Esophagus muscularis mucosa (tissue), 4 donors: ENCODE measurements at regions not wholly inside any gene's neighbourhood (a gene's known extent, or its start where the extent isn't known, plus 50 kb on each side); places are given as distances from the start of the nearest gene placed in this dataset.

Source experiments
- DNase-seq: peaks from one replicate; pipeline ENCODE4 v3.0.0-alpha.2; 2017; ENCODE audit errors: extremely low spot score
- H3K27ac ChIP-seq, 4 donors: fragments of 200-600 bp; sonication (generic); replicated peaks in 1 of 4; 1 replicate in 3 of 4; 2 replicates in 1 of 4; pipeline ENCODE4 v1.5.1; 2016 to 2019; ENCODE audit warnings: mild to moderate bottlenecking in 1 of 4
- H3K27me3 ChIP-seq, 4 donors: fragments of 200-600 bp; sonication (generic); one replicate each; pipeline versions ENCODE4 v1.5.1 to v1.6.0; 2016 to 2019
- H3K36me3 ChIP-seq, 4 donors: fragments of 200-600 bp; sonication (generic); one replicate each; pipeline ENCODE4 v1.5.1; 2016 to 2019
- H3K4me1 ChIP-seq, 4 donors: fragments of 200-600 bp; sonication (generic); one replicate each; pipeline ENCODE4 v1.5.1; 2016 to 2019
- H3K4me3 ChIP-seq, 4 donors: fragments of 200-600 bp; sonication (generic); 1 replicate in 2 of 4; 2 replicates in 2 of 4; pipeline ENCODE4 v1.5.1; 2016 to 2019; ENCODE audit warnings: mild to moderate bottlenecking in 4 of 4, moderate library complexity in 1 of 4
- H3K9me3 ChIP-seq, 4 donors: fragments of 200-600 bp; sonication (generic); 1 replicate in 3 of 4; 2 replicates in 1 of 4; pipeline ENCODE4 v1.5.1; 2016 to 2019
- CTCF ChIP-seq, 3 experiments: fragments of 200-600 bp in 2 of 3; fragments of 450-650 bp in 1 of 3; sonication (generic) in 2 of 3; IDR thresholded peaks; one replicate each; pipeline ENCODE4 v1.5.1; 2017 to 2019; ENCODE audit warnings: antibody characterized with exemption in 3 of 3, mild to moderate bottlenecking in 2 of 3, moderate library complexity in 1 of 3
- EP300 ChIP-seq: sonication (generic); formaldehyde crosslinking; IDR thresholded peaks from one replicate; pipeline ENCODE4 v1.6.1; 2017; ENCODE audit warnings: antibody characterized with exemption
- POLR2A ChIP-seq: fragments of 450-650 bp; IDR thresholded peaks from one replicate; pipeline ENCODE4 v1.6.1; 2017; ENCODE audit warnings: antibody characterized with exemption, moderate library complexity, mild to moderate bottlenecking, low read depth
- POLR2AphosphoS5 ChIP-seq, 2 donors: sonication (generic); formaldehyde crosslinking; IDR thresholded peaks; one replicate each; pipeline ENCODE4 v1.6.1; 2017; ENCODE audit warnings: antibody characterized with exemption in 2 of 2
- WGBS: methylation state at CpG from one replicate; pipeline ENCODE4 v1.1.5; 2018; 5-methylcytosine and 5-hydroxymethylcytosine counted together
- intact Hi-C: fragments of 100-400 bp; cut with DNase I; formaldehyde crosslinking; loops from one replicate; pipeline ENCODE4 v1.15.1; 2023

- H3K27me3 ChIP-seq, result no peaks in the 10 kb centered on the region
- peak overlapping the region in 2 of 4 donors; percentile 7 to 20 for H3K27ac ChIP-seq
- H3K4me1 ChIP-seq, result peaks cover 12 to 16% (median 14%) of the 10 kb centered on the region in 4 donors
- whole genome bisulfite sequencing, result 60% methylated on average over 11 of the region's 11 CpGs
- TF ChIP-seq CTCF (IDR thresholded peaks at IDR 0.05) (no peak), EP300 (no peak), POLR2A (no peak), POLR2AphosphoS5 (IDR thresholded peaks at IDR 0.05) (no peak)
- no peaks in the 10 kb centered on the region for H3K36me3 ChIP-seq
- intact Hi-C loops, result no loop called here
- H3K9me3 ChIP-seq, result no peaks in the 10 kb centered on the region
- H3K4me3 ChIP-seq, result no peak overlapping the region
- no peak for DNase-seq
Measured at GRCh38 chr5:124309241-124309980, 437.0 kb downstream of the ZNF608 start.

DNA sequence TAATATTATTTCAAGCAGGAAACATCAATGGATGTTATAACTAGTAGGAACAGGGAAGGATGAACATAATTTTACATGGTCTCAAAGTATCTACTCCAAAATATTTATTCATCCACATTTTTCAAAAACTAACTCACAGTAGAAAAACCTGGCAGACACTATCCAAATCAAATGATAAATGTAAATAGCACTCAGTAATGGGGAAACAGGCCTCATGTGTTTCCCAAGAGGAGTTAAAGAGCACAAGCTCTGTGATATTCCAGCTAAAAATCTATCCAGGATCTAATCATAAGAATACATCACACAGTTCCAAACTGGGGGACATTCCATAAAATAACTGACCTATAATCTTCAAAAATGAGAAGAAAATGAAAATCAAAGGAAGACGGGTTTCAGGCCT, 443.1 kb downstream of the ZNF608 start:
- DNase-seq, result no peak
- H3K27ac ChIP-seq, result peak overlapping the region in 1 of 4 donors; percentile 44
- no peaks in the 10 kb centered on the region for H3K27me3 ChIP-seq
- H3K4me3 ChIP-seq, result no peak overlapping the region
- H3K4me1 ChIP-seq, result peaks cover 0 to 27% (median 24%) of the 10 kb centered on the region in 4 donors
- no peaks in the 10 kb centered on the region for H3K36me3 ChIP-seq
- intact Hi-C loops, result no loop called here
- H3K9me3 ChIP-seq, result no peaks in the 10 kb centered on the region
- WGBS, result 80% methylated on average over 1 of the region's 1 CpG
- no peak for TF ChIP-seq EP300
- no peak for TF ChIP-seq POLR2AphosphoS5 (IDR thresholded peaks at IDR 0.05)
- TF ChIP-seq CTCF (IDR thresholded peaks at IDR 0.05), result no peak
- TF ChIP-seq POLR2A, result no peak

- 46% methylated on average over 2 of the region's 2 CpGs for WGBS
- no peaks in the 10 kb centered on the region for H3K27me3 ChIP-seq
- no peaks in the 10 kb centered on the region for H3K36me3 ChIP-seq
- intact Hi-C loops, result no loop called here
- H3K27ac ChIP-seq, result peak overlapping the region; percentile 35 to 54 (median 45)
- H3K4me3 ChIP-seq, result no peak overlapping the region
- no peaks in the 10 kb centered on the region for H3K9me3 ChIP-seq
- DNase-seq, result no peak
- TF ChIP-seq POLR2AphosphoS5 (IDR thresholded peaks at IDR 0.05) (no peak), EP300 (no peak), CTCF (IDR thresholded peaks at IDR 0.05) (no peak), POLR2A (no peak)
- H3K4me1 ChIP-seq, result peaks cover 0 to 33% (median 28%) of the 10 kb centered on the region in 4 donors
Measured at GRCh38 chr5:124302533-124302932, 443.9 kb downstream of the ZNF608 start.

DNA sequence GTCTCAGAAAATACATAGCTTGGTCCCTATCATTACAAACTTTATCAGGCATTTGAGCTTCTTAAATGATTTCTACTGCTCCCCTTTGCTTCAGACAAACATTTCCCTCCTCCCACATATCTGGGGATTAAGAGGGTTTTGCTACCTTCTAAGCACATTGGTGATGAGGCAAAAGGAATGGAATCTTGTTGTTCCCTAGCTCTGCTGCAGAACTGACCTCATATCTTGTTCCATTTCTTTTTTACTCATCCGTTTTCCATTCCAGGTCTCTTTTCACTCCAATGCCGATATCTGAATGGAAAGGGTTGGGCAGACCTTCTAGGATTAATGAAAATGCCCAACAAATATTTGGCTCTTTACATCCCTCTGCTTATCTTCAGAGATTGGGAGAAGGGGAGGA, 444.6 kb downstream of the ZNF608 start:
- Histone ChIP-seq H3K27me3 (no peaks in the 10 kb centered on the region), H3K36me3 (no peaks in the 10 kb centered on the region), H3K9me3 (no peaks in the 10 kb centered on the region), H3K4me1 (peaks cover 0 to 33% (median 29%) of the 10 kb centered on the region in 4 donors), H3K27ac (peak overlapping the region; percentile 35 to 54 (median 45)), H3K4me3 (no peak overlapping the region)
- no peak for DNase-seq
- 40% methylated on average over 2 of the region's 2 CpGs for WGBS
- intact Hi-C loops, result no loop called here
- TF ChIP-seq POLR2AphosphoS5 (IDR thresholded peaks at IDR 0.05) (no peak), EP300 (no peak), POLR2A (no peak), CTCF (IDR thresholded peaks at IDR 0.05) (no peak)
